CD4-positive, alpha-beta T cell treated with Interleukin-10 for 1 hour (primary cell): ENCODE measurements at regions not wholly inside any gene's neighbourhood (a gene's known extent, or its start where the extent isn't known, plus 50 kb on each side); places are given as distances from the start of the nearest gene placed in this dataset.
"Not testable (repeated sequence)": the region's sequence is repeated elsewhere in the genome, so short reads cannot be mapped to it uniquely, and the experiment has no call there.

Experiments used
- DNase-seq: peaks from one replicate; pipeline ENCODE4 v3.0.0-alpha.2; 2020

DNA sequence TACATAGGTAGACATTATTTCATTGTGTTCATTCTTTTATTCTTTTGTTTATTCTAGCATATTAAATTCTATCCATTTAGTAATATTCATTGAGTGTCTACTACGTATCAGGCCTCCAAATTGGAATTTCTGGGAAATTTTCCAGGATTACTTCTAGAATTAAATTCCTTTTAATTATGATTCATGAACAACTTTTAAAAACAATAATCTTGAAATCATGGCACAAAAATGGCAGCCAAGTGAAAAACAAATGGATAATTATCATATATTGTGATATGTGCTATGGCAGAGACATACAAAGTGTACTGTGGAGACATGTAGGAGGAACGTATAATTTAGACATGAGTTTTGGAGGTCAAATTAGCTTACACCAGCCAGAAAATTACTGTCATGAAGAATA, 868.5 kb downstream of the FAT4 start:
- DNase-seq = no peak

DNA sequence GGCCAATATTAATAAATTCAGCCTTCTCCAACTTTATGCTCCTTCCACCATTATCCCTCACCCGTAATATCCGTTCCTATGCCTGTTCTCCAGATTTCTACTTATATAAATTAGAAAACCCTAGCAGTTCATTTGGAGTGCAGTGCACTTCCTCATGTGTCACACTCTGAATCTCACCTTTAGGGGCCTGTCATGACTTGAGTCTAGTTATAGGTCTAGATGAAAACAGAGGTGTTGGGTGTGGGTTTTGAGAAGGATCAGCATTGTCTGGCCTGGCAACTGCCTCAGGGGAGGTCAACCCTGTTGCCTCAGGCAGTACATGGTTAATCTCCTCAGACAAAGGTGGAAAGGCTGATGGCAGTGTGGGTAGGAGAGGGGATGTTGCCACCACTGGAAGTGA, 876.8 kb downstream of the FAT4 start:
- no peak for DNase-seq

DNA sequence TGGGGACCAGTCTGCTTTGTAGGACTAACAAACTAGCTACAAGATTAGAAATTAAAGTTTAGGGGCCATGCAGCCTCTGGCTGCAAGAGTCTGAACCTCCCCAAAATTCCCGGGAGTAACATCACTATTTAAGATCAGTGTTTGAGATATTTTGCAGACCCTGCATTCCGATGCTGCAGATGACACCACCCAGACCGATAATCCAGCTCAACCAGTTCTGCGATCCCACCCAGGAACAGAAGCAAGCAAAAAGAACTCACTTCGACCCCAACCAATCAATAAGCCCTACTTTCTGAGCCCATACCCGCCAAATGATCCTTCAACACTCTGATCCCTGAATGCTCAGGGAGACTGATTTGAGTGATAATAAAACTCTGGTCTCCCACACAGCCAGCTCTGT, 877.8 kb downstream of the FAT4 start:
- DNase-seq = no peak

DNA sequence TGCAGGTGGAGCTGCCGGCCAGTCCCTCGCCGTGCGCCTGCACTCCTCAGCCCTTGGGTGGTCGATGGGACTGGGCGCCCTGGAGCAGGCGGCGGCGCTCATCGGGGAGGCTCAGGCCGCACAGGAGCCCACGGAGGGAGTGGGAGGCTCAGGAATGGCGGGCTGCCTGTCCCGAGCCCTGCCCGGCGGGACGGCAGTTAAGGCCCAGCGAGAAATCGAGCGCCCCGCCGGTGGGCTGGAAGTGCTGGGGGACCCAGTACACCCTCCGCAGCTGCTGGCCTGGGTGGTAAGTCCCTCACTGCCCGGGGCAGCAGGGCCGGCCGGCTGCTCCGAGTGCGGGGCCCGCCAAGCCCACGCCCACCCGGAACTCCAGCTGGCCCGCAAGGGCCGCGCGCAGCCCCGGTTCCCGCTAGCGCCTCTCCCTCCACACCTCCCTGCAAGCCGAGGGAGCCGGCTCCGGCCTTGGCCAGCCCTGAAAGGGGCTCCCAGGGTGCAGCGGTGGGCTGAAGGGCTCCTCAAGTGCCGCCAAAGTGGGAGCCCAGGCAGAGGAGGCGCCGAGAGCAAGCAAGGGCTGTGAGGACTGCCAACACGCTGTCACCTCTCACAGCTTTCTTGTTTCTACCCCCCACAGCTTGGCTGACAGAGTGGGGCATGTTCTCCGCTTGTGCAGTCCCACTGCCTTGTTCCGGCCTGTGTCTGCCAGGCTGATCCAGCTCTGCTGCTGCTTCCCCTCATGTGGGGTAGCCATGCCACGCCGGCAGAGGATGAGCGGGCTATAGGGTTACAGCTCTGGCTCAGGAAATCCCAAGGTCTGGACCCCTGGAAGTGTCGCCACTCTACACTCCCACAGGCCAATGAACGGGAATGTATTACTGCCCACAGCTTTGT, 886.7 kb downstream of the FAT4 start:
- DNase-seq = not testable (repeated sequence)

DNA sequence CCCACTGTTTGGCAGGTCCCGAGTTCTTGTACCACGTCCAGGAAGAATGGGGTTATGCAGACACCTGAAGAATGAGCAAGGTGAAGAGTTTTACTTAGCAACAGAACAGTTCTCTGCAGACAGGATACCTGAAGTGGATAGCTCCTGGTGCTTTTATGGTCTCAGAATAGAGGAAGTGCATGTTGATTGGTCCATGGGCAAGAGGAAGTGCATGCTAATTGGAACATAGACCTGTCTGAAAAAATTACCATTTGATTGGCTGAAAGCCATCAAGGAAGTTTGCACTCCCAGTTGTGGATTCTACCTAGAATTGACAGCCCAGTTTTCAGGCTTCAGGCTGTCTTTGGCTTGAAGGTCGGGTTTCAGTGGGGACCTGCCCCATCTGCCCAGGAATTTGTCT, 887.5 kb downstream of the FAT4 start:
- no peak for DNase-seq

DNA sequence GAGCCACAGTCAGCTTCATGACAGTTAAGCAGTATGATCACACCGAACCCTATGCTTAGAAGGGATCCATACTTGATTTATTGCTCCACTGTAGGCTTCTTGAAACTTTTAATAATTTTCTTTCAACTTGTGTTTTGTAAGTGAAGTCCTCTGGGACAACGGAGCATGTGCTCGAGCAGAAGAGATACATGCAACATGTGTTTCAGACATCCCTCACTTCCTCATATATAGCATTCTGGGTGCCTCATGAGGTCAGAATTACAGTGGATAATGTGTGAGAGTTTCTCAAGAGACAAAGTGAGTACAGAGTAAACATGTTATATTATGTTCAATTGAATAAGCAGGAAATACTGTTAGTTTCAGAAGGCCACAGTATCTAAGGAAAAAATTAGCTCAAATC, 893.2 kb downstream of the FAT4 start:
- no peak for DNase-seq

DNA sequence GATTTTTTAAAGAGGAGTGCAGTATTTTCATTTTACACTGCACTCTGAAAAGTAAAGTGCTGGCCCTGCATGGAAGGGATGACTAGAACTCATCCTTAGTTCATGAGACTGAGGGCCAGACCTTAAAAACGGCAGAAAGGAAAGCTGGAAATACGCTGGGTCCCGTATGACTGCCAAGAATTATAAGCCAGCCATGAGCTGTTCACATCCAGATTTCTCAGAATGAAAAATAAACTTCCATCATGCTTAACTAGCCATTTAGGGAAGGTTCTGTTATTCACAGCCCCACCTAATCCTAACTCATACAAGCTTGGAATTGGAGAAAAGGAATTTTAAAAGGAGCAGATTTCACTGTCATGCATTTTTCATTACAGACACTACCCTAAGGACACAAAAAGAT, 894.4 kb downstream of the FAT4 start:
- DNase-seq = no peak

DNA sequence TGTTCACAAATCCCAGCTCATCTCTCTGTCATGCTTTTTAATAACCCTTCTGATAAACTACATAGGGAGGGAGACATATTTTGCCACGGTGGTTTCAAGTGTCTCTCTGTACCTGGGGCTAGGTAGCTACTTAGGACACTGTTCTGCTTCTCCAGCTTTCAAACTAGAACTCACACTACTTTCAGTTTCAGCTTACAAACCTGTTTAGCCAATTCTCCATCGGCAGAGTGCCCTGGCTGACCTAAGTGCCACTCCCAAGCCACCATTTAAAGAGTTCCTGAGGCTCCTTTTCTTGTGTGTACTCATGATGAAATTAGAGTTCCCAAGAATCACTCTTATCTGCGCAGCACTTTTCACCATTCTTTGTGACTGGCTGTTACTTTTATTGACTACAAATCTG, 899.2 kb downstream of the FAT4 start:
- no peak for DNase-seq

DNA sequence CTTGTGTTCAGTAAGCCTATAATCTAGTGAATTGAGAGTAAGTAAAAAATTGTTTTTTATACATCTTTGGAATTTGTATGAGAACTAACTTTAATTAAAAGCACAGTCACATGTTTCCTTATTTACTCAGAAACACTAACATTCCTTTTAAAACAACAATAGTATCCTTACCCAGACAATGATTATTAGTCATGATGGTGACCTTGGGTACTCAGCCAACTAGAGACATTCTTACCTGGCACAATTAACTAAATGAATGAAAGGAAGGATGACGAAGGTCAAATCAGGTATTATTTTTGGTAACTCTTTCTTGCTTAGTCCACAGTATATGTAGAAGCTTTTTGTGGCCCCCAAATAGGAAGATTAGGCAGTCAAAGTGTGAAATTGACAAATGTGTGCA, 901.0 kb downstream of the FAT4 start:
- no peak for DNase-seq

DNA sequence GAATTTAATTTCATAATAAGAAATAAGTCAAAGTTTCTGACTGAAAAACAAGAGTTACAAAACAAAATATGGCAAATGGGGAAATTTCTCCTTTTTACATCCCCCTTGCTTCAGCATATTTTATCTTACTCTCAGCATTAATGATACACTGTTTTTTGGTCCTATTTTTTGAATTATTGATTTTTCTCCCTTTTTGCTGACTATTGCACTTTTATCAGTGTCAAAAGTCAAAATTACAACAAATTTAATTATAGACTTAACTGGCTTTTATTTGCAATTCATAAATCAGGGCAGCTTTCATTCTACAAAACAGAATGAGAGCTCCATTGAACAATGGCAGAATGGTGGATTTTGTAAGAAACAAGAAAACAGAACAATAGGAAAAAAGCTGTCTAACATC, 901.9 kb downstream of the FAT4 start:
- no peak for DNase-seq

DNA sequence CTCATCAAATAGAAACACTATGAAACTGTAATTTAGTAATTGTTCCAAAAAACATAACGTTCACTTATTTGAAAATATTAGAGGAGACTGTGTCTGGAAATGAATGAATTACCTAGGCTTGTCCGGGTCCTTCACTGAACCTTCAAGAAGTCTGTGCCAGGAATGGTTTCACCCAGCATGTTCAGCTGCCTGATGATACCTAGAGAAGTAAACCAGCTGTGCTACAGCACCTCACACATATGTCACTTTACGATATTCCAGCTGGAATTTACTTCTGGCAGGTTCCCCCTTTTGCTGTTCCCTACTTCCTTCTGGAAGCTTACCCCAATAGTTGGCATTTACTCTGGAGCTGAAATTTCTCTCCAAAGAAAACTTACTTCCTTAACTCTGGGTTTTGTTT, 906.5 kb downstream of the FAT4 start:
- no peak for DNase-seq

DNA sequence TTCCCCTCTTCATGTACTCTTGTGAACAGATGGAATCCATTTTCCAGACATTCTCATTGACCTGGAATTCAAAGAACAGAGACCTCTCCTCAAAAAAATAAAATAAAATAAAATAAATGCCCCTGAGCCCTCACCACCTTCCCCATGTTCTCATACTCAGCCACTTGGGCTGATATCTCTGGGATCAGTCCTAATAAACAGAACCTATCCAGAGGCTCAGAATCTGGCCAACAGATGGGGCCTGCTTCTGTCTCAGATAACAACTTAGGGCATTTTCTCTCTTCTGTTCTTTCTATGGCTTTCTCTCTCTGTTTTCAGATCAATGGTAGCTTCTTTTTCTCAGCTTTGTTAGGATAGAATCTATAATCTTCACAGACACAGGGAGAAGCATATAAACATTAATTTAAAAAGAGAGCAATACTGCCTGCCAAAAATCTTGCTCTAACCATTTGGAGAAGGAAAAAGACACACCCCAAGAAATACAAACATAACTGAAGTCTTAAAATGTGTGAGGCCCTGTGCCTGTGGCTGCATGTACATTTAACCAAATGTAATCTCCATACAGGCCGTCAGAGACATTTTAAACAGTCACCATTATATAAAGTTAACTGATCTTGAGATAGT, 907.1 kb downstream of the FAT4 start:
- no peak for DNase-seq

DNA sequence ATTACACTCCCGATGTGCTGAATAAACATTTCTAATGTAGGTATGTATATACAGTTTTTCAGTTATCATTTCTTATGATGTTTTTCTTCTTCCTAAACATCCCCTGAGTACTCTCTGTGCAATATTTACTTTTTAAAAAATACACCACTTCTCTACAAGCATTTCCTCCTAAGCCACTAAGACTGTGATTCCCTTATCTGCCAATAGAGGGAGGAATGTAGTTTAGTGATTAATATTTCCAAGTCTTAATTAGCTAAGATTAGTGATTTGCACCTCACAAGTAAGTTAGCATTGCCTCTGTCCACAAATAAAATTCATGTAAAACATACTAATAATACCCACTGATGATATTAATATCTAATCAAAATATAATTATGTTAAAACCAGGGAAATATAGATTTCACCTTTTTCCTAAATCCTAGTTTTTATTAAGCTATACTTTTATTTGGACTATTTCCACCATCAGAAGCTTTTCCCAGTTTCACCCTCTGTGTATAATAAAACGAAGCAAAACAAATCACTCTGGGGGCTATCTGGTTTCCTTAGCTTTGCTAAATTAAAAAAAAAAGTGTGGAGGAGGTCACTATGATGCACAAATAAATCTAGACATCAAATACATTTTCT, 909.1 kb downstream of the FAT4 start:
- no peak for DNase-seq

DNA sequence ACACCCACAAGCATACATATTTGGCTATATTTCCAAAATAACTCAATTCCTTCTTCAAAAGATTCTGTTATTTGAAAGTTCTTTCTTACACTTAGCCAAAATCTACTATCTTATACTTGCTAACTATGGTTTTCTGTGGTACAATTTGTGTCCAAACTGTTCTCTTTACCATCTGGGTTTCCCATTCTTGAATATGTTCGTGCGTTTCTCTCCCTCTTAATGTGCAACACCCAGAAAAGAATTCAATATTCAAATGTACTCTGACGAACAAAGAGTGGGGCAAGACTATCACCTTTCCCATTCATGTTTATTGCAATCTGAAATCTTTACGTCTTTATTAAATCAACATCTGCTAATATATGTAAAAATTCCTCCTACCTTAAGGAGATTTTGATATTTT, 912.7 kb downstream of the FAT4 start:
- no peak for DNase-seq

DNA sequence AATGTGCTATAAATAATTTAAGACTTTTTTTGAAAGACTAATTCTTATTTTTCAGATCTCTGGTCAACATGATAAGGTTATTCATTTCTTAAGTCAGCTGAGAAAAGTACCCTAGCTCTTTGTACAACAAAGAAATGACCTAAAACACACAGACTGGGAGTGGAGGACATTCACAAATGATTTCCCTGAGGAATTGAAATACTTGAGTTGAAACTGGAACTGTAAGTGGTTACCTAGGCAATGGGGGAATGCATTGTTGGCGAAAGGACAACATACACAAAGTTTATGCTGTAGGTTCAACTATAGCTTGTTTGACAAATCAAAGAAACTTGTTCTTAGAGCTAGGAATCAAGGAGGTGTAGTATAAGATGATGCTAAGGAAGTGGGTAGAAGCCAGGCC, 915.5 kb downstream of the FAT4 start:
- DNase-seq = no peak

DNA sequence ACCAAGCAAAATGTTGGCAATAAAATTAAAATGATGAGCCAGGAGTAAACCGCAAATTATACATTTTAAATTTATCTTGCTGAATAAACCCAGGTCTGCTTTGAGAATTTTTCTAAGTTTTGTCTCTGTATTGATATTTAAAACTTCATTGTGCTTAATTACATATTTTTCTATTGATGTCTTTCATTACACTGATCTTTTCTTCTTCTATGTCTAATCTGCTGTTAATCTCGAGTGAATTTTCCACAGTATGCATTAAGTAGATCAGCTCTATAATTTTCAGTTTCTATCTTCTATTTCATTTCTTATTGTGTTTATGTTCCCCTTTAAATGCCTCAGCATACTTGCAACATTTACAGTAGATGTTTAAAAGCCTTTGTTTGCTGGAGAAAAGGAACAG, 918.7 kb downstream of the FAT4 start:
- DNase-seq = no peak

DNA sequence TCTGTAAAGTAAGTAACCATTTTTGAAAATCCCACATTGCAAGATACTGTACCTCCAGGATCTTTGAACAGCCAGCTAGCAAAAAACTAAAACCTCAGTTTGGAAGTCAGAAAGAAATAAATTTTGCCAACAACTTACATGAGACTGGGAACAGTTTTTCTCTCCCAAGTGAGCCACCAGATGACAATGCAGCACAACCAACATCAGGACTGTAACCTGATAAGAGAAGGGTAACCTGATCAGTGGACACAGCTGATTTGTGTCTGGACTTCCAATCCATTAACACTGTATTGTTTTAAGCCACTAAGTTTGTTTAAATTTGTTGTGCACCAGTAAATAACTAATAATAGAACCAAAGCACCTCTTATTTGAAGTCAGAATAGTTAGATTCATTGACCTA, 923.3 kb downstream of the FAT4 start:
- no peak for DNase-seq

DNA sequence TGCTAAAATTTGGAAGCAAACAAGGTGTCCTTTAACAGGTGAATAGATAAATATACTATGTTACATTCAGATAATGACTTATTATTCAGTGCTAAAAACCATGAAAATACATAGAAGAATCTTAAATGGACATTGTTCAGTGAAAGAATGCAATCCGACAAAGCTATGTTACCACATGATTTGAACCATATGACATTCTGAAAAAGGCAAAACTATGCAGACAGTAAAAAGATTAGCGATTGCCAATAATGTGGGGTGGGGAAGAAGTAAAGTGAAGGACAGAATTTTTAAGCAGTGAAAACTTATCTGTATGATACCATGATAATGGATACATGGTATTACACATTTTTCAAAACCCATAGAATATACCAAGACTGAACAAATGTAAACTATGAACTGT, 926.9 kb downstream of the FAT4 start:
- no peak for DNase-seq

DNA sequence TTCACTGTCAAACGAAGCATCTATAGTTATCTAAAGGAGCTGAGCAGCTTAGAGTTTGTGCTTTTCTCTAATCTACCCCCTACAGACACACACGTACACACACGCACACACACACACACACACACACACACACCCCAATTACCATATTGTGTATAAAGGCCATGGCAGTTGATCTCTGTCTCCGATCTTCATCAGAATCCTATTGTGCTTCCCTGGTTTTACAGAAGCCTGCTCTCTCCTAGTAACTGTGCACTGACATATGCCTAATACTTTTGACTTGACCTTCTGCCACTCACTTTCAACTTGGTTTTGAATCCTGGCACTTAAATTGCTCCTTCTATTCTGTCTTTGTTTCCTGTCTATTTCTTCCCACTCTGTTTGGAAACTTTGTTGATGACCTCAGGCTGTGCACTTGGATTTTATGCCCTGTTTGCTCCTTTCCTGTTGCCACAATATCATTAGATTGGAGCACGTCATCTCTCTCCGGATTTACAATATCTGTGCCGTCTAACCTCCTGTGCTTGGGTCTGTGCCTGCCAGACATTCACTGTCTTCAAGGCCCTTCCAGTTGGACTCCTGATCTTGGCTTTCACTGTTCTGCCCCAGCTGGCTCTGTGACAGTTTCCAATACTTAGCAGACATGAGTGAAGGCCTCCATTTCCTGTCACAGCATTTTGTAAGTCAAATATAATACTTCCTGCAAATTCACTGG, 928.1 kb downstream of the FAT4 start:
- DNase-seq = no peak

DNA sequence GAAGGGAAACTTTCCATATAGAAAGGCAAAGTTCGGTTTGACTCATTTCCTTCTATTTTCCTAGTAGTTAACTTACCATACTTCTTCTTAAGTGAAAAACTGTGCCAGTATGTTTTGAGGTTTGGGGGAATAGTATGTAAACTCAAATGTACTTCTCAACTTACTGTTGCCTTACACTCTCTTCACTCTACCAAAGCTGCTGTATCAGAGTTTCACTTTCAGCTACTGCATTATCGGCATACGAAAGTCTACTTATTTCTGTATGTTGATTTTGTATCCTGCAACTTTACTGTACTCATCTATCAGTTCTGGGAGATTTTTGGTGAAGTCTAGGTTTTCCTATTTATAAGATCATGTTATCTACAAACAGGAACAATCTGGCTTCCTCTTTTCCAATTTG, 932.7 kb downstream of the FAT4 start:
- DNase-seq = no peak

DNA sequence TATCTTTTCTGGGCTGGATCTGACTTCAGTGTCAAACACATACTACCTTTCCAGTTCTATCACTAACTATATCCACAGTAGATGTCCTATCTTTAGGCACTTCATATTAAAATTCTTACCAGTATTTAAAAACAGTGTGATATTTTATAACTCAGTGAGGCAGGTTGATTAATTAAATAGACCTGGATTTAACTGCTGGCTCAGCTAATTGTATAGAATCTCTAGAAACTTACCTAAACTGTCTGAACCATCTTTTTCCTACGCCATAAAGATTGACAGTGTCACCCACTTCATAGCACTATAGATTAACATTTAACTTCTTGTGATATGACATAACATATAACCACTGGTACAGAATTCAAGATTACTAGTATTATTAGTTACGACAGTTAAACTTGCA, 935.3 kb downstream of the FAT4 start:
- no peak for DNase-seq

DNA sequence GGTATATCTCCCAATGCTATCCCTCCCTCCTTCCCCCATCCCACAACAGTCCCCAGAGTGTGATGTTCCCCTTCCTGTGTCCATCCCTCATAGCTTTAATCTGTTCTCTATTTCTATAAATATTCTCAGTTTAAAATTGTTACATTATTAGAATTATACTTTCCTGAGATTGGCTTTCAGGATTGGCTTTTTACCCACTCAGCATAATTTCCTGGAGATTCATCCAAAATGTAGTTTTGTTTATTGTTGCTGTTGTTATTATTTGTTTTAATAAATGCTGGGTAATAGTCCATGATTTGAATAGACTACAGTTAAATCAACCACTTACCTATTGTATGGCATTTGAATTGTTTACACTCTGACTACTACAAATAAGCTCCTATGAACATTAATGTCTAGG, 936.4 kb downstream of the FAT4 start:
- no peak for DNase-seq

DNA sequence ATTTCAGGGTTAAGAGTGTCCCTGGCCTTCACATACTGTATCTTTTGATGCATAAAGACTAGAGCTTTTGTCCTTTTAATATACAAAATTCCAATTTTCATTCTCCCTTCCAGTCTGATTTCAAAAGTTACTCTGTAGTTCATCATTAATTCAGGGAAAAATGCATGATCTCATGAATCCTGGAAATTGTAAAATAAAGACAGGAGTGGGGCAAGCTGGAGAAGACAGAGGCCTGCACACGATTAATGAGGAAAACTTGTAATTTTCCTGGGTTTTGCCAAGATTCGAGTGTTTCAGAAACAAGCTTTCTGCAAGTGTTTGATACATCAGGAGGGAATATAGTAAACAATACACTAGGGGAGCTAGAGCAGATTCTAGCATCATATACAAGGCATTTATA, 947.9 kb downstream of the FAT4 start:
- DNase-seq = no peak

DNA sequence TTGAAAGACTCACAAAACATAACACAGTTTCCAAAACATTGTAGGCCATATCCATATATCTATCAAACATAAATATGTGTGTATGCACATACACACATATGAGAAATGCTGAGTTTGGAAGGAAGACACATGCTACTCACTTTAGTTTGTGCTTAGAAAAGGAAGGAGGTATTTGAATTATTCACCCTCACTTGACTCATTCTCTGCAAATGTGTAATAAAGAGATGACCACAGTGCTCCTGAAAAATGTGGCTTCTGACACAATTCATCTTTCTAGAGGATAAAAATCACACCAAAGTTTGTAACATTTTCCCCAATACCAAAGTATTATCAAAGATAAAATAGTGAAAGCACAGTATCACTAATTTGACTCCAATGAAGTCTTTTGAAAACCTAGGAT, 950.1 kb downstream of the FAT4 start:
- DNase-seq = no peak
